ENCODE measurements at regions not wholly inside any gene's neighbourhood (a gene's known extent, or its start where the extent isn't known, plus 50 kb on each side); places are given as distances from the start of the nearest gene placed in this dataset.

DNA sequence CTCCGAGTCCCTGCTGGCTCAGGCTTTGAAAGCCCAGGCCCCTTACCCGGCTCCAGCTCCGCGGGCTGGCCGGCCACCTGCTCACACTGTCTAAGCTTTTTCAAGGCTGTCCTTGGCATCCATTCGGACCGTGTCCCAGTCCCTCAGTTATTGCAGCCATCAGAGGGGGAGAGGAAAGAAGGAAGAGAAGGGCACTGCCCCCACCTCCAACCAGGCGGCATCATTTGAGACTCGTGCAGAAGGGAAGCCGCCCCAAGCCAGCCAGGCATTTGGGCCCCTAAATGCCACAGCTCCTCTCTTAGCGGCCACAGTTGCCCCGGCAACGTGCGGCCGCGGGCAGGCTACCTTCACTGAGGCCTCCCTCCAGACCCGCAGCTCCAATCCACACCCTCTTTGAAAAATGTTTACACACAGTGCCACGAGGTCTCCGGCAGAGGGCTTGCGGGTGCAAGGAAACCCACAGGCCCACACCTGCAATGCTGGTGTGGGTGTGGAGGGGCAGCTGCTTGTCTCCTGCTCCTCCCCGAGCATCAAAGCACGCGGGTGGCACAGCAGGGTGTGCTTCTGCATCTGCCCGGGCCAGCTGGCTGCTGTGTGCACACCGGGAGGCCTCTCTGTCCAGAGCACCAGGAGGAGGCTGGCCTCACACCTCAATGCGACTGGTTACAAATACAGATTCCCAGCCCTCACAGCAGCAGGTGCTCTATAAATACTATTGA lies 124.4 kb downstream of the CTTN start:
- no peak for DNase-seq

DNA sequence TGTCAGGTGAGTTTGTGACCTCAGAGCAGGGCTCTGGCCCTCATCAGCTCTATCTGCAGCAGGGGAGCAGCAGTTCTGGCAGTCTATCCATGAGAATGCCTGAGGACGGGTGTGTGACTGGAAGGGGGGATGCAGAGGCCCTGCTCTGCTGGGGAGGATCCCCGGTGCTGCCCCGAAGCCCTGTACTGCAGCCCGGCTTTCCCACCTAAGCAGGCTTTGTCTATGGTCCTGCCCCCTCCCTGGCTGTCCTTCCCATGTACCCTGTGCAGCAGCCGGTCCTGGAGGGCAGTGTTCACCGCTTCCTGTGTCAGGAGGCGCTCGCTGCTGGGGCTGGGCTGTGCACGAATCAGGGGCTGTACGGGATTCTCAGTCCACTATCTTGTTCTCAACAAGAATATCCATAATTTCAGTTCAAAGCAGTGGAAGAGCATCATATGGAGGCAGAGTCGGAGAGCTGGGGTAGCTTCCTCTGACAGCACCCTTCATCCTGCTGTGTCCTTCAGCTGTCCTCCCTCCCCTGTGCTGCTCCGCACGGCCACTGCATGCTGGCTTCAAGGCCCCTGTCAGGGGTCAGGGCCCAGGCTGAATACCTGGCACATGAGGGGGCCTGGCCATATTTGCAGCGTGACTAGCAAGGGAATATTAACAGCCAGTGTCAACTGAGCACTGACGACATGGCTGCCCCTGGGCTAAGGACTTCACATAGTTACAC lies 125.2 kb downstream of the CTTN start:
- DNase-seq, result no peak

DNA sequence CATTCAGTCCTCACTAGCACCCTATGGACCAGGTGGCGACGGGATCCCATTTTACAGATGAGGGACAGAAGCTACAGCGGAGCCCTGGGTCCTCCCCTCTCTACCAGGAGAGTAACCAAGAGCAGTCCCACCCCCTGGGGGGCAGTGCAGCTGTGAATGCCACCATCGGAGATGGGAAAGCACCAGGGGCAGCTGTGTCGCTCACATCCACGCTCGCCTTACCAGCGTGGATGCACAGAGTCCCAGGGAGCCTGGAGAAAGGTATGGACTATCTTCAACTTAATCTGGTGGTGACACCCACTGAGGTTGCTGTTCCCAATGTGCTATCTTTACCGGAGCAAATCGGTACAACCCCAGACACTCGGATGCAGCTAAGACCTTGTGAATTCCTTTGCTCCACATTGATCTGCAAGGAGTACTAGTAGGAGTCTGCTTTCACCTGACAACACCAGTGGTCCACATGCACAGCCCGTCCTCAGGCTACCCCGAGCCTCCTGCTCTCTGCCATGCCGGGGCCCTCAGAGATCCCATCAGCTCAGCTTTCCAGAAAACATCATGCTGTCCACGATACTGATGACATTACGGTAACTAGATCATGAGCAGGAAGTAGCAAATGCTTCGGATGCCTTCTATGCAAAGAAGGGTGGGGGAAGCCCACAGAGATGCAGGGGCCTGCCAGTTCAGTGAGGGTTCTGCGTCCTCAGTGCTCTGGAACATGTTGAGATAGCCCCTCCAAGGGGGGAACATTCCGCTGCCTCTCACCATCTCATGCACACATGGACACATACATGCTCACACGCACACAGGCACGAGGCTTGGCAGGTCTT lies 126.0 kb downstream of the CTTN start:
- DNase-seq, result no peak

GRCh38 chr11:70525006-70525405 lies 126.7 kb downstream of the CTTN start:
- no peak for DNase-seq

DNA sequence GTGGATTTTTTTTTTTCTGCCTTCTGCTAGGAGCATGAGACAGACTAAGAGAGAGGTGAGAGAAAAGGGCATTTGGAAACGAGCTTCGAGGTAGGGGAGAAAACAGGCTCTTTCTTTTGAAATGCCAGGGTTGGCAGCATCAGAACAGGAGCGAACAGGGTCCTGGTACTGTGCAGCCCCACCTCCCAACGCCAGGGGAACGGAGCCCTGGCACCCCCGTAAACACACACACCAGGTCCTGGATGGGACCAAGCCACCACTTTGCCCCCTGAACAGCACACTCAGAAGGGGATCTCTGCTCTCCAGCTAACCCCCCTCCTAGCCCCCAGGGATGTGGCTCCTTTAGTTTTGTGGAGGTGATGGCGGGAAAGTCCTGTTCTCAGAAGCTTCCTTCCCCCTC lies 127.1 kb downstream of the CTTN start:
- no peak for DNase-seq

GRCh38 chr11:70526116-70527045 lies 128.1 kb downstream of the CTTN start:
- DNase-seq, result no peak

- DNase-seq, result no peak
These were observed 128.7 kb downstream of the CTTN start for GRCh38 chr11:70527046-70527395.

GRCh38 chr11:70527429-70528045 lies 129.2 kb downstream of the CTTN start:
- no peak for DNase-seq

GRCh38 chr11:70528046-70528793 lies 129.9 kb downstream of the CTTN start:
- DNase-seq, result no peak

DNA sequence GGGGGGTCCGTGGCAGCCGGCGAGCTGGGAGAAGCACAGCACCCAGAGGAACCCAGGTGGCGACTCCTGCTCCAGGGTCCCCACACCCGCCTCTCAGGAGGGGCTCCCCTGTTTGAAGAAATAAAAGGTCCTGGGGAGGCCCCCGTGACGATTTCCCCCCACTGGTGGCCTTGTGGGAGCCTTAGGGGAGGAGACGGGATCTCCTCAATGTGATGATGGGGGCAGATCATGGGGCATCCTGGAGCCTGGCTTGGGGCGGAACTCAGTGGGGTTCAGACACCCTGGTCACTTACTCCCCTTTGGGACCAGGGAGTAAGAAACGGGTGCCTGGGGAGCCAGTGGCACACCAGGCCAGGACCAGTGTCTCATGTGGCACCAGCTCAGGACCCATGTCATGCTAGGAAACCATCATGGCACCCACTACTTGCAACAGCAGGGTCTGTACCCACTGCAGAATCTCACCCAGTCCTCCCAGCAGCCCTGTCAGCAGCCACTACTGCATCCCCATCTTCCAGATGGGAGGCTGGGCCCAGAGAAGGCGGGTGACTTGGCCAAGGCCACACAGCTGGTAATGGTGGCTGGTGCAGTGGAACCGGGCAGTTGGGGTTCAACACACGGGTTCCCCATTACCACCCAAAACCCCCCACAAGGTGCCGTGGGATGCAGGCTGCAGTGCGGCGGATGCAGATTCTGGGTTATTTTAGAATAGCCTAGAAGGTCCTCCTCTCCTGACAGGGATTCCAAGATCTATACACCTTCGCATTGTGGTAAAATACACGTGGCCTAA lies 130.7 kb downstream of the CTTN start:
- no peak for DNase-seq

DNA sequence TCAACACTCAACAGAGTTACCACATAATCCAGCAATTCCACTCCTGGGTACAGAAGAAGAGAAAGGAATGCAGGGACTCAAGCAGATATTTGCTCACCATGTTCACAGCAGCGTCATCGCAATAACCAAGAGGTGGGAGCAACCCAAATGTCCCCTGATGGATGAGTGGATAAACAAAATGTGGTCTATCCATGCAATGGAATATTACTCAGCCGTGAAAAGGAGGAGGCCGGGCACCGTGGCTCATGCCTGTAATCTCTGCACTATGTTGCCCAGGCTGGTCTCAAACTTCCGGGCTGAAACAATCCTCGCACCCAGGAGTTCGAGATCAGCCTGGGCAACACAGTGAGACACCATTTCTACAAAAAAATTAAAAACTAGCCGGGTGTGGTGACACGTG lies 131.7 kb downstream of the CTTN start:
- no peak for DNase-seq

DNA sequence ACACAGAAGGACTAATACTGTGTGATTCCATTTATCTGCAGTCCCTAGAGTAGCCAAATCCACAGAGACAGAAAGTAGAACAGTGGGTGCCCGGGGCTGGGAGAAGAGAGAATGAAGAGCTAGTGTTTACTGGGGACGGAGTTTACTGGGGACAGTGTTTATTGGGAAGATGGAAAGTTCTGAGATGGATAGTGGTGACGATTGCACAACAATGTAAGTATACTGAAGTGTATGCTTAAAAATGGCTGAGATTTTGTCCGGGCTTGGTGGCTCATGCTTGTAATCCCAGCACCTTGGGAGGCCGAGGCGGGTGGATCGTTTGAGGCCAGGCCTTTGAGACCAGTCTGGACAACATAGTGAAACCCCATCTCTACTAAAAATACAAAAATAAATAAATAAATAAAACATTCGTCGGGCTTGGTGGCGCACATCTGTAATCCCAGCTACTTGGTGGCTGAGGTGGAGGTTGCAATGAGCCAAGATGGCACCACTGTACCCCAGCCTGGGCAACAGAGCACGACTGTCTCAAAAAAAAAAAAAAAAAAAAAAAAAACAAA lies 132.4 kb downstream of the CTTN start:
- no peak for DNase-seq

DNA sequence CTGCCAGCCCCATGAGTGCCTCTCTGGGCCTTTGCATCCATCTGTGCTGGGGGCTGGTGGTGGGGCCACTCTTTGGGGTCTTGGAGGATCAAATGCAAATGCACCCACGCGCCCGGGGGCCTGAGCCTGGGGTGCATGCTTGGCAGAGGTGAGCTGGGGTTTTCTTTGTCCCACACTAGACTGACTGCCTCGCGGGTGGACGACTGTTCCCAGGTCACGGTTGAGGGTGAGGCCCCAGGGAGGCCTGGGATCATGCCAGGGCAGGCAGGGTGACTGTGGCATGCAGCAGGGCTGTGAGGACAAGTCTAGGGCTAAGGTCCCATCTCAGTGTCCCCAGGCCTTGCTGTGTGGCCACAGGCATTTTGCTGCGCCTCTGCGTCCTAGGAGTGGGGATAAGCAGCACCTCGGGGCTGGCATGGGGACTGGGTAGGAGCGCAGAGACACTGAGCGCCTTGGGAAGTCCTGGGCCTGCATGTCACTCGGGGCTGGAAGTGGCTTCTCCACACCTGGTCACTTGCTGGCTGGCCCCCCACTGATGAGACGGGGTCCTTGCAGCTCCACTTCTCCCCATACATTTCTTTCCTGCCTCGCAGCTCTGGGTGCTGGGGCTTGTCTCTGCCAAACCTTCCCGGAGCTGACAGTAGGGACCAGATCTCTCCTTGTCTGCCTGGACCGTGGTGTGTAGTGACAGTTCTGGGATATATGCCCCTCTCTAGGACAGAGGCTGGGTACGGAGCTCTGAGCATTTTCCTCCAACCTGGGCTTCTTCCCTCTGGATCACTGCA lies 133.1 kb downstream of the CTTN start:
- DNase-seq, result no peak

GRCh38 chr11:70532066-70532440 lies 133.7 kb downstream of the CTTN start:
- DNase-seq, result no peak

- DNase-seq, result no peak
These were observed 134.4 kb downstream of the CTTN start for GRCh38 chr11:70532731-70533130.

GRCh38 chr11:70535191-70535971 lies 137.1 kb downstream of the CTTN start:
- DNase-seq, result no peak

DNA sequence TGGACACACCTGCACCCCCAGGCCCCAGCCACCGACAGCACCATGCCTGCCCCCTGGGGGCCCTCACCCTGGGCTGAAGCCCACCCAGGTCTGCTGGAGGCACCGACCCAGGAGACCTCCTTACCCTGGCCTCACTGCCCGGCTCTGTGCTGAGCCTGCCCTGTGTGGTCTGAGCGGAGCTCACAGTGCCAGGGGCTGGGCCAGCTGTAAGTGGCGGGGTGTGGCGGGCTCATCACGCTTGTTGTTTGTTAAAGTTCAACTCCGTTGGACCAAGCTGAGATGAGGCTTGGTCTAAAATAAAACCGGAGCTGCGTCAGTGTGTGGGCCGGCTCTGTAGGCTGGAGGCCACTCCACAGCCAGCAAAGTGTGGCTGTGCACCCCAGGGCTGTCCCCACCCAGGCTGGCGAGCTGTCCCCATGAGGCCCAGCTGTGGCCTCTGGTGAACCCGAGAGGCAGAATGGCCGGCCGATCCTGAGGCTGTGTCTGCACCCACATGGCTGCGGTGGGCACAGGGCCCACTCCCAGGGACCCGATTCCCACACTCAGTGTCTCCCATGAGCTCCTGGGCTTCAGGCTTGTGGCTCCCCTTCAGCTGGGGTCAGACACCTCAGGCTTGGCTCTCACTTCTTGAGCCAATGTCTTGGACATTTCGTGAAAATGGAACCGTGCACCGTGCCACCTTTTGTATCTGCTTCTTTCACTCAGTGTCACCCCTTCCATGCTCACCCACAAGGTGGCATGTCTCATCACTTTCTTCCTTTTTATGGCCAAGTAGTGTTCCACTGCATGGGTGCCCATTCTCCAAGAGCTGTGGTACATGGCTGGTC lies 137.9 kb downstream of the CTTN start:
- no peak for DNase-seq

All from NCI-H226 (cell line).